ENCODE measurements at regions not wholly inside any gene's neighbourhood (a gene's known extent, or its start where the extent isn't known, plus 50 kb on each side); places are given as distances from the start of the nearest gene placed in this dataset.

GRCh38 chr5:63697811-63698210 is 264.4 kb downstream of the HTR1A start:
- peaks cover 0 to 9% (median 3%) of the 10 kb centered on the region in 9 donors for H3K9me3 Mint-ChIP-seq
- POLR2A ChIA-PET: no interaction called here
- no peaks in the 10 kb centered on the region for H3K4me1 Mint-ChIP-seq
- DNase-seq: no peak
- H3K27me3 Mint-ChIP-seq: no peaks in the 10 kb centered on the region
- H3K27ac Mint-ChIP-seq: no peak overlapping the region
- no peak overlapping the region for H3K4me3 Mint-ChIP-seq
- no peak for ATAC-seq
- no peaks in the 10 kb centered on the region for H3K36me3 Mint-ChIP-seq

- H3K4me3 Mint-ChIP-seq: no peak overlapping the region
- no peaks in the 10 kb centered on the region for H3K4me1 Mint-ChIP-seq
- DNase-seq: no peak
- H3K27me3 Mint-ChIP-seq: no peaks in the 10 kb centered on the region
- H3K9me3 Mint-ChIP-seq: peaks cover 0 to 3% (median 0%) of the 10 kb centered on the region in 9 donors
- POLR2A ChIA-PET: no interaction called here
- no peaks in the 10 kb centered on the region for H3K36me3 Mint-ChIP-seq
- no peak for ATAC-seq
- H3K27ac Mint-ChIP-seq: no peak overlapping the region
These were observed 271.7 kb downstream of the HTR1A start for GRCh38 chr5:63690546-63690945.

- peaks cover 0 to 3% (median 0%) of the 10 kb centered on the region in 9 donors for H3K9me3 Mint-ChIP-seq
- POLR2A ChIA-PET: no interaction called here
- H3K27ac Mint-ChIP-seq: no peak overlapping the region
- no peak overlapping the region for H3K4me3 Mint-ChIP-seq
- DNase-seq: no peak
- no peaks in the 10 kb centered on the region for H3K27me3 Mint-ChIP-seq
- H3K4me1 Mint-ChIP-seq: no peaks in the 10 kb centered on the region
- ATAC-seq: no peak
- no peaks in the 10 kb centered on the region for H3K36me3 Mint-ChIP-seq
These were observed 274.3 kb downstream of the HTR1A start for GRCh38 chr5:63687854-63688516.

GRCh38 chr5:63686938-63687337 is 275.3 kb downstream of the HTR1A start:
- no peaks in the 10 kb centered on the region for H3K27me3 Mint-ChIP-seq
- ATAC-seq: no peak
- no peaks in the 10 kb centered on the region for H3K4me1 Mint-ChIP-seq
- no peak overlapping the region for H3K4me3 Mint-ChIP-seq
- no peak overlapping the region for H3K27ac Mint-ChIP-seq
- no peaks in the 10 kb centered on the region for H3K36me3 Mint-ChIP-seq
- no peak for DNase-seq
- POLR2A ChIA-PET: no interaction called here
- H3K9me3 Mint-ChIP-seq: peaks cover 0 to 3% (median 0%) of the 10 kb centered on the region in 9 donors

DNA sequence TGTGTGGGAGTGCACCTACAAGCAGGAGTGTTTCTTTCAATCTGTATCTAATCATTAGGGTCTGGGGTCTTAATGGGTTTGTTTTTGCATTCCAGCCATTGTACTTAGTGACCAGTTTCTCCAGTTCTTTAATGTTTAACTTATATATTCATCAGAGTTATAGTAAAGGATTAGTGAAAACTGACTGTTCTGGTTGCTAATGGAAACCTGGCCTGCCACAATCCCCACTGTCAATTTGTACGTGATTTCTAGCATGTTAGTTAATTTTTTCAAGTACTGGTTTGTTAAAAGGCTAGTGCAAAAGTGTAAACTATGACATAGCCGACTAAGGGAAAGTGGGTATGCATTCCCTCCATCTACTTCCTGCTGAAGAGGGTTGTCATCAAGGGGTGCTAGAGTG is 276.1 kb downstream of the HTR1A start:
- Mint-ChIP-seq H3K4me1 (no peaks in the 10 kb centered on the region), H3K36me3 (no peaks in the 10 kb centered on the region), H3K27me3 (no peaks in the 10 kb centered on the region), H3K27ac (no peak overlapping the region), H3K9me3 (peaks cover 0 to 4% (median 0%) of the 10 kb centered on the region in 9 donors), H3K4me3 (no peak overlapping the region)
- no peak for ATAC-seq
- DNase-seq: no peak
- POLR2A ChIA-PET: no interaction called here

DNA sequence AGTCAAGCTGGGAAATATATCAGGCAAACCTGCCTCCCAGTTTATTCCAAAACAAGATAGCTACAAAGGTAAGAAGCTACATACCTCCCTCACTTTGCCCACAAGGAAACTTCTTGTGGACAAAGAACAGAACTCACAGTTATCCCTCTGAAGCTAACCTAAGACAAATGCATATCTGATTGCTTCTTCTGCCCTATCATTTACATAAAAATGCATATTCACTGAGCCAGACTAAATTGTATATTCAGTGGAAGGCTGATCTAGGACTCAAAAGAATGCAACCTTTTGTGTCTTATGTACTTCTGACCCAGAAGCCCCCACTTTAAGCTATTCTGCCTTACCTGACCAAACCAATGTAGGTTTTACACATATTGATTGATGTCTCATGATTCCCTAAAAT is 276.8 kb downstream of the HTR1A start:
- ATAC-seq: no peak
- POLR2A ChIA-PET: no interaction called here
- no peak overlapping the region for H3K27ac Mint-ChIP-seq

DNA sequence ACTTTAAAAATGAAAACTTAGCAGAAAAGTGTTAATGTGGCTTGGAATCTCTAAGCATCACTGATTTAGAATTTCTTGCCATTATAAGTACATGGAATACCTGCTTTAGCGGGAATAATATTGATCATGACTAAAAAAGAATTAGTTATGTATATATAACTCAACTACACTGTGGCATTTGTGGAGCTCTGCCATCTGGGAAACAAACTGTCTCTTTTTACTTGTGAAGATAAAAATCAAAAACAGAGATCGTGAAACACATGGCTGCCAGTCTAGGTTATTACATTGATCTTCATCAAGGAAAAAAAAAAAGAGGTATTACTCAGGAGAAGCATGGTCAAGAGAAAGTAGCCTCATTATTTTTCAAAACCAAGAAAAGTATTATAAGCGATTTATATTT is 287.4 kb downstream of the HTR1A start:
- Mint-ChIP-seq H3K4me3 (no peak overlapping the region), H3K9me3 (peaks cover 5 to 32% (median 15%) of the 10 kb centered on the region in 9 donors), H3K27me3 (no peaks in the 10 kb centered on the region), H3K27ac (no peak overlapping the region), H3K4me1 (no peaks in the 10 kb centered on the region), H3K36me3 (no peaks in the 10 kb centered on the region)
- POLR2A ChIA-PET: no interaction called here
- no peak for ATAC-seq
- no peak for DNase-seq

More for the DNA sequence above, 276.8 kb downstream of the HTR1A start:
- no peaks in the 10 kb centered on the region for H3K27me3 Mint-ChIP-seq
- peaks cover 0 to 4% (median 0%) of the 10 kb centered on the region in 9 donors for H3K9me3 Mint-ChIP-seq
- H3K36me3 Mint-ChIP-seq: no peaks in the 10 kb centered on the region
- no peaks in the 10 kb centered on the region for H3K4me1 Mint-ChIP-seq
- DNase-seq: no peak
- H3K4me3 Mint-ChIP-seq: no peak overlapping the region

GRCh38 chr5:63655043-63655442 is 307.2 kb downstream of the HTR1A start:
- POLR2A ChIA-PET: no interaction called here
- no peak for DNase-seq
- no peaks in the 10 kb centered on the region for H3K4me1 Mint-ChIP-seq
- no peak for ATAC-seq
- peaks cover 0 to 21% (median 2%) of the 10 kb centered on the region in 9 donors for H3K9me3 Mint-ChIP-seq
- H3K36me3 Mint-ChIP-seq: no peaks in the 10 kb centered on the region
- no peaks in the 10 kb centered on the region for H3K27me3 Mint-ChIP-seq
- no peak overlapping the region for H3K27ac Mint-ChIP-seq
- H3K4me3 Mint-ChIP-seq: no peak overlapping the region

GRCh38 chr5:63650581-63650980 is 311.7 kb downstream of the HTR1A start:
- H3K27me3 Mint-ChIP-seq: no peaks in the 10 kb centered on the region
- POLR2A ChIA-PET: no interaction called here
- no peaks in the 10 kb centered on the region for H3K36me3 Mint-ChIP-seq
- peaks cover 0 to 19% (median 6%) of the 10 kb centered on the region in 9 donors for H3K9me3 Mint-ChIP-seq
- no peak overlapping the region for H3K4me3 Mint-ChIP-seq
- no peaks in the 10 kb centered on the region for H3K4me1 Mint-ChIP-seq
- ATAC-seq (no peak), DNase-seq (no peak)
- H3K27ac Mint-ChIP-seq: no peak overlapping the region

DNA sequence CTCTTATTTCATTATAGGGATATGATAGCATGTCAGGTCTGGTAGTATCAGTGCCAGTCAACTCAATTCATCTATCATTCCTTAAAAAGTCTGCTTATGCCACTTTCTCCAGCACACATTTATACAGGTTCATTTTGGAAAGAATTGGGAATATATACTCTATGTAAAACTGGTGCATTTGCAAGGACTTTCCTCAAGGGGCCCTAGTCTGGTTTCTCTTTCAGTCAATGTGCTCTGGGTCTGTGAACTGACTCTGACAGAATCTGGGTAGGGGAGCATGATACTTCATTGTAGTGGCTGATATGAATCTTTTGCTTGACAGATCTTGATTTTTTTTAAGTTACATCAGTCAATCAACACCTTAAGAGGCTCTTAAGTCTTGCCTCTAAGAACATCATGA is 313.9 kb downstream of the HTR1A start:
- POLR2A ChIA-PET: no interaction called here

GRCh38 chr5:63629951-63630630 is 332.2 kb downstream of the HTR1A start:
- H3K27ac Mint-ChIP-seq: no peak overlapping the region
- peaks cover 0 to 17% (median 10%) of the 10 kb centered on the region in 9 donors for H3K9me3 Mint-ChIP-seq
- POLR2A ChIA-PET: no interaction called here
- no peaks in the 10 kb centered on the region for H3K36me3 Mint-ChIP-seq
- no peak overlapping the region for H3K4me3 Mint-ChIP-seq
- H3K27me3 Mint-ChIP-seq: no peaks in the 10 kb centered on the region
- no peaks in the 10 kb centered on the region for H3K4me1 Mint-ChIP-seq
- DNase-seq (no peak), ATAC-seq (no peak)

More for the DNA sequence above, 313.9 kb downstream of the HTR1A start:
- Mint-ChIP-seq H3K4me3 (no peak overlapping the region), H3K27ac (no peak overlapping the region), H3K36me3 (no peaks in the 10 kb centered on the region), H3K4me1 (no peaks in the 10 kb centered on the region), H3K27me3 (no peaks in the 10 kb centered on the region), H3K9me3 (peaks cover 0 to 33% (median 8%) of the 10 kb centered on the region in 9 donors)
- DNase-seq (no peak), ATAC-seq (no peak)

DNA sequence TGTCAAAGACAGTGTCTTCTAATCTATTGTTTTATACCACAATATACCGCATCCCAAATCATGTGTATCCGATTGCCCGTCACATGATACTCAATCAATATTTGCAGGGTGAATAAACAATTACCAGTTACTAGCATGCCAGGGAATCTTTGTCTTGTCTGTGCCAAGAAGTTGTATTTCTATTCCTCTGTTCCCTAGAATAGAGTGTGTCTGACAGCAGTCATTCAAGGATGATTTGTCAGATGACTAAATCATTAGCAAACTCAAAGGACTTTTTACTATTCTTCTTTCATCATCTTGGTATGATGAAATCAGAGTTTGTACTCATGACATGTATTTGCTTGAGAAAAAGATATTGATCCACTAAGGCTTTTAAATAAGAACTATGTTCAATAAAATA is 348.8 kb downstream of the HTR1A start:
- H3K27ac Mint-ChIP-seq: no peak overlapping the region
- H3K4me1 Mint-ChIP-seq: no peaks in the 10 kb centered on the region
- ATAC-seq (no peak), DNase-seq (no peak)
- no peaks in the 10 kb centered on the region for H3K27me3 Mint-ChIP-seq
- H3K4me3 Mint-ChIP-seq: no peak overlapping the region
- H3K36me3 Mint-ChIP-seq: no peaks in the 10 kb centered on the region
- POLR2A ChIA-PET: no interaction called here
- H3K9me3 Mint-ChIP-seq: peaks cover 0 to 9% (median 4%) of the 10 kb centered on the region in 9 donors

DNA sequence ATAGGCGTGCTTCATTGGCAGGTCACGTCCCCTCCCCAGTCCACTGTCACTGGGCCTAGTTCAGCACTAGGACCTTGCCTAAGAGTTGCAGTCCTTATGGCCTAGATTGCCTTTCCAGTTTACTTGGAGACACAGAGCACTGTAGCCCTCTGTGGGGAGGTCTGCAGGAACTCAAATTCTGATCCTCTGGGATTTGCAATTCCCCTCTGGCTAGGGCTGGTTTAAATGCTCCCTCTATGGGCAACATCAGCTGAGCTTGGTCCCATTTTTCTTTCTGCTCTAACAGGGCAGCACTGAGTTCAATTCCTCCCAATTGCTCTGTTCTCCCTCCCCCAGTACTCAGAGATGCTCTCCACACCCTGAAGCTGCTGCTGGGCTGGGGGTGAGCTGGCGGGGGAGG is 358.2 kb downstream of the HTR1A start:
- ATAC-seq (no peak), DNase-seq (no peak)
- H3K4me1 Mint-ChIP-seq: no peaks in the 10 kb centered on the region
- no peaks in the 10 kb centered on the region for H3K27me3 Mint-ChIP-seq
- H3K9me3 Mint-ChIP-seq: peaks cover 0 to 29% (median 12%) of the 10 kb centered on the region in 9 donors
- H3K4me3 Mint-ChIP-seq: no peak overlapping the region
- no peak overlapping the region for H3K27ac Mint-ChIP-seq
- POLR2A ChIA-PET: no interaction called here
- no peaks in the 10 kb centered on the region for H3K36me3 Mint-ChIP-seq

- H3K4me3 Mint-ChIP-seq: no peak overlapping the region
- no peak overlapping the region for H3K27ac Mint-ChIP-seq
- no peaks in the 10 kb centered on the region for H3K36me3 Mint-ChIP-seq
- no peaks in the 10 kb centered on the region for H3K4me1 Mint-ChIP-seq
- POLR2A ChIA-PET: no interaction called here
- peaks cover 0 to 29% (median 12%) of the 10 kb centered on the region in 9 donors for H3K9me3 Mint-ChIP-seq
- no peak for ATAC-seq
- DNase-seq: no peak
- no peaks in the 10 kb centered on the region for H3K27me3 Mint-ChIP-seq
These were observed 359.3 kb downstream of the HTR1A start for GRCh38 chr5:63602971-63603370.

All from naive thymus-derived CD8-positive, alpha-beta T cell (primary cell).